CD4-positive, alpha-beta T cell treated with Interferon gamma for 1 hour (primary cell): ENCODE measurements at regions not wholly inside any gene's neighbourhood (a gene's known extent, or its start where the extent isn't known, plus 50 kb on each side); places are given as distances from the start of the nearest gene placed in this dataset.
"Not testable (repeated sequence)": the region's sequence is repeated elsewhere in the genome, so short reads cannot be mapped to it uniquely, and the experiment has no call there.

Experiments used
- DNase-seq: peaks from one replicate; pipeline ENCODE4 v3.0.0-alpha.2; 2020

DNA sequence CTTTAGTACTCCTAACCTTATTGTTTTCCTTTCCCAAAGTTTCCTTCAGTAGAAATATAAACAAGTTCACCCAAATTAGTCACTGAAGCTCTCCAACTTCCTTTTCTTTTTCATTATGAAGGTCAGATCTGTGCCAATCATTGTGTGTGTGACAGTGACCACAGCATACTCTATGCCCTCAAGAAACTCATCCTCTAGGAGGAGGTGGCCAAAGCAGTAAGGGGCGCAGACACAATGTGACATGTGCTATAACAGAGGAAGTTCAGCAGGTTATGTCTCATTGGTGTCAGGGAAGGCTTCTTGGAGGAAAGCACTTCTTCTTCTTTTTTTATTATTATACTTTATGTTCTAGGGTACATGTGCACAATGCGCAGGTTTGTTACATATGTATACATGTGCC lies 60.0 kb upstream of the PSME4 start:
- no peak for DNase-seq

- DNase-seq, result no peak
Measured at GRCh38 chr2:54030396-54030741, 59.6 kb upstream of the PSME4 start.

DNA sequence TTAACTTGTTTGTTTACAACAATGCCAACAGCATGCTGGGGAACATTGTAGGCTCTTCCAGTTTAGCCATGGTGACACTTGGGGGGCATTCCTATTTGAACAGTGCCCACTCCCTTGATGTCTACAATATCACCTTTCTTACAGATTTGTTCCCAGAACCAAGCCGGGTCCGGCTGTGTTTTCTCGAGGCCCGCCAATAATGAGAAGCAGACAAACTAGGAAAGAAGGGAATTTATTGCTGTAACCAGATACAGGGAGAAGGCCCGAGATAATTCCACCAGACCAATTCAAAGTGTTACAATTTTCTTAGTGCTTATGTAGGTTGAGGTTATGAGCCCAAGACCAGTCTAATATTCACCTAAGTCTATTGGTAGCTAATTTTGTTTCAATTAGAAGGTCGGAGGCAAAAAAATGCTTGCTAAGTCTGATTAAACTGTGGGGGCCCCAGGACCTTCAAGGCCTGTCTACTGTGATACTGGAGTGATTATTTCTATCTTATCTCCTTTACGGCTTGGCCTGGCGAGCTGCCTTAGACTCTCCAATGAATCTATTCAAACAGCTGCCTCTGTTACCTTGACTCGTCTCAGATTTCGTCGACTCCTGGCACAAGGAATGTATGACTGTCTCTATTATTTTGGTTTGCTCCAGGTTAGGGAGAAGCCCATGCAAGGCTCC lies 59.1 kb upstream of the PSME4 start:
- DNase-seq, result no peak

- DNase-seq, result not testable (repeated sequence)
Measured at GRCh38 chr2:54025463-54026075, 54.8 kb upstream of the PSME4 start.

DNA sequence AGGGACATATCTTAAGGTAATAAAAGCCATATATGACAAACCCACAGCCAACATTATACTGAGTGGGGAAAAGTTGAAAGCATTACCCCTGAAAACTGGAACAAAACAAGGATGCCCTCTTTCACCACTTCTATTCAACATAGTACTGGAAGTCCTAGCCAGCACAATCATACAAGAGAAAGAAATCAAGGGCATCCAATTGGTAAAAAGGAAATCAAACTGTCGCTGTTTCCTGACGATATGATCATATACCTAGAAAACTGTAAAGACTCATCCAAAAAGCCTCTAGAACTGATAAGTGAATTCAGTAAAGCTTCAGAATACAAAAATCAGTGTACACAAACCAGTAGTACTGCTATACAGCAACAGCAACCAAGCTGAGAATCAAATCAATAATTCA lies 53.8 kb upstream of the PSME4 start:
- no peak for DNase-seq

GRCh38 chr2:54021702-54022101 lies 50.9 kb upstream of the PSME4 start:
- no peak for DNase-seq

- no peak for DNase-seq
Measured at GRCh38 chr2:54020793-54021414, 50.1 kb upstream of the PSME4 start.
